GM21367 (cell line): ENCODE measurements at regions not wholly inside any gene's neighbourhood (a gene's known extent, or its start where the extent isn't known, plus 50 kb on each side); places are given as distances from the start of the nearest gene placed in this dataset.

ENCODE experiments used
- ATAC-seq: cut with Tn5 transposase; IDR thresholded peaks from one replicate; pipeline ENCODE4 v1.9.1; 2021; ENCODE audit not compliant: unreplicated experiment

DNA sequence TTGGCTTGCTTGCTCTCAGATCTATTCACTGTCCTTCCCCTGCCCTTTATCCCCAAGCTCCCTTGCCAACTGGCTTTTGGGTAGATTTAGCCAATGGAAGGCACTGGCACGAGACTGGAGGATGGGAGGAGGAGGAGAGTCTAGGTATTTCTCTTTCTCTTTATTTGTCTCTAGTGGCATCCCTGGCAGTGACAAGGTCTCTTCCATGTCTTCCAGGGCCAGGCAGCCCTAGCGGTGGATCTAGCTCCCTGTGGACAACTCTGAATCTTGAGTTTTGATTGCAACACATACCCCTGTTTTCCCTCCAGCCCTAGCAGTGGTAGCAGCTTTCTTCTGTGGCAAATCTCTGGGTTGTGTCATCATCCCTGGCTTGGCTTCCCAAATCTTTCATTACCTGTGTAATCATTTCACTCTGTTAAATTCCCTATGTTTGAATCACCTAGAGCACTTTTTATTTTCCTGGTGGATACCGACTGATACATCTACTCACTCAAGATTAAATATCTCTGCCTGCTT lies 171.1 kb upstream of the IRX6 start:
- ATAC-seq: no peak

DNA sequence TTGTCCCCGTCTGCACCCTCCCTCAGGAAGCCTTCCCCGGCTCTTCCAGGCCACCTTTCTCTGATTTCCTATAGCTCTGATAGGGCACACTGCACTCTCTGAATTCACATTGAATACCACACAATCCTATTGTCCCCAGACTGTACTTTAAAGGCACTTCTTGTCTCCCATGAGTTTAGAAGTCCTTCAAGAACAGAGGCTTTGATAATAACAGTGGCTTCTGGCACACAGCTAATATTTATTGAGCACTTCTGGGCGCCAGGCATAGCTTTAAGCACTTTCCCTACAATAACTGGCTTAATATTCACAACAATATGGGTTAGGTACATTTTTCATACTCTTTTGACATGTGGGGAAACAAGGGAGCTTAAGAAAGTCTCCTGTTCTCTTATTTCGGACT lies 169.7 kb upstream of the IRX6 start:
- no peak for ATAC-seq

DNA sequence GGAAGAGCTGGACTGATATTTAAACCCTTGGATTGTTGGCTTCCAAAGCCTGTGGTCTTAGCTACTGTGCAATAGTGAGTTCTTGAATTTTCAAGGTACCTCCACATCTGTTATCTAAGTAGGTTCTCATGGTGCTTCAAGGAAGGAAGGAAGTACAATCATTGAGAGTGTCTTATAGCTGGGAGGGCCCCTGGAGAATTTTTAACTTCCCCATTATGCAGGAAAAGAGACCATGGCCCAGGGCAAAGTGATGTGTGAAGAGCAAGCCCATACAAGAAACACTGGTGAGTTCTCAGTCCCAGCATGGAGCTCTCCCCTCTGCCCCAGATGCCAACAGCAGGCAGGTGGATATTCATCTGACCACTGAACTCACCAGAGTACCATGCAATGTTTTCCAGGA lies 169.0 kb upstream of the IRX6 start:
- no peak for ATAC-seq

DNA sequence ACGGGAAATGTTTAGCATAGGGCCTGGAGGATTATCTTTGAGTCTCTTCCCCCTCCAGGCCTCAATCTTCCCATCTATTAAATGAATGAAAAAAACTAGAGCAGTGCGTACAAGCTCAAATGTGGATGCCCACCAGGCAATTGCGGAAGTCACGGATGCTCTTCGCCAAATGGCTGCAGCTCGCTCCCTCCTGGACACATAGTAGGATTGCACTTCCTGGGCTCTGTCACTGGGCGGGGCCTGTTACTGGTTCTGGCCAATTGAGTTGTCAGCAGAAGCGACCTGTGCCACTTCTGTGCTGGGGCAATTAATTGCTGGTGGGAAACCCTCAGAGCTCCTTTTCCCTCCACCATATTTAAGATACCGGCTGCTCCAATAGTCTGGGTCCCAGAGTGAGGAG lies 168.2 kb upstream of the IRX6 start:
- ATAC-seq: no peak

DNA sequence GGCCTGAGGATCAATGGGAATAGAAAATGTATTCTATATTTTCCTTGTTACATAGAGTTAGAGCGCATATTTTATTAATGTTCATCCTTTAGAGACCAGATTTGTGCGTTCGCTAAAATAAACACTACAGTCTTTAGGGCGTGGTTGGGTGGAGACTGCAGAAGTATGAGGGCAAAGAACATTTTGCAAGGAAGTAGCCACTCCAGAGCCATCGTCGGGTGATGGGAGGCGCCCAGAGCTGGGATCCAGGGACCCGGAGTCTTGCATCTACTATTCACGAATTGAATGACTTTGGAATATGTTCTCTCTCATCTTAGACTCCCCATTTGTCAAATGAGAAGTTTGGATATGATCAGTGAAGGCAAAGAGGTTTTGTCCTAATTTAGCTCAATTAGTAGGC lies 154.2 kb upstream of the IRX6 start:
- ATAC-seq: no peak

DNA sequence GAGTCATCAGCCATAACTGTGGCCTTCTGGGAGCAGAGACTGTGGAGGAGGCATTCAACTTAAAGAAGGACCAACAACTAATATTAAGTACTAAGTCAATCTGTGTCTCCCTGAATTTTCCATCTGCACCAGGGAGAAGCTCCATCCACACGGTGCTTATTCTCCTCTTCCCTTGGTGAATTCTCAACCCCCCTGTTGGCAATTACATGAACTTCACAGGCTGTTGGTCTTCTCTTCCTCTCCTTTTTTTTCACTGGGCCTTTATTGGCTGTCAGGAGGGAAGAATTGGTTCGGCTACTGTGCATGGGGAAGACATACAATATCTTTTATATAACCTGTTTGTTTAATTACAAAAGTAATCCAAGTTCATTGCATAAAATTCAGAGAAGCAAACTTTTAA lies 152.8 kb upstream of the IRX6 start:
- no peak for ATAC-seq

DNA sequence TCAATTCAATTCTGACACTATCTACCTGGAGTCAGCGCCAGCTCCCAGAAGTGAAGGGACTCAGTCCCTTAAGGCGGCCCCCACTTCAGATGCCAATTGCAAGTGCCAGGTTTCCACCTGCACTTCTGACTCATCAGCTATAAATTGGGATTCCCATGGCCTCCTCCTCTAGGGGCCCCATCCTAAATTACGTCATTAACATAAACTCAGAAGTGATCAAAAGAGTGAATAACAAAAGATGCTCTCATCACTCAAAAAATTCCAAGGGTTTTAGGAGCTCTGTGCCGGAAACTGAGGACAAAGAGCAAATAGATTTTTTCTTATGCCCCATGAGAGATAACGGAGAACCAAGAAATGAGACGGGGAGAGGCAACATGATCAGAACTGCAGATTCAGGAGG lies 148.6 kb upstream of the IRX6 start:
- no peak for ATAC-seq

DNA sequence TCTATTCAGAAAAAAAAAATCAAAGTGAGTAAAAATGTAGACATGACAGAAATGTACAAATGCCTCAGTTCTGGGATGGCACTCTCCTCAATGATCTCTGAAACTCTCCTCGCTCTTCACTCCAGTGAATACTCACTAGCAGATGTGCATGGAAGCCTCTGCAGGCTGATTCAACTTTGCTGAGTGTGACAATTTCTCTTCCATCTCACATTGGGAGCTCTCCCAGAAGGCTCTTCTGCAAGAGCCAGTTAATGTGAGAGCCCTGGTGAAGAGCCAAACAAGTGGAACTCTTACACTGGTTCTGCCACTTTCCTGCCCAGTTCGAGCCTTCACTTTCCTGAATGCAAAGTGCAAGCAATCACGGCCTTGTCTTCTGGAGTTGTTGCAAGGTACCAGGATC lies 147.1 kb upstream of the IRX6 start:
- ATAC-seq: no peak

DNA sequence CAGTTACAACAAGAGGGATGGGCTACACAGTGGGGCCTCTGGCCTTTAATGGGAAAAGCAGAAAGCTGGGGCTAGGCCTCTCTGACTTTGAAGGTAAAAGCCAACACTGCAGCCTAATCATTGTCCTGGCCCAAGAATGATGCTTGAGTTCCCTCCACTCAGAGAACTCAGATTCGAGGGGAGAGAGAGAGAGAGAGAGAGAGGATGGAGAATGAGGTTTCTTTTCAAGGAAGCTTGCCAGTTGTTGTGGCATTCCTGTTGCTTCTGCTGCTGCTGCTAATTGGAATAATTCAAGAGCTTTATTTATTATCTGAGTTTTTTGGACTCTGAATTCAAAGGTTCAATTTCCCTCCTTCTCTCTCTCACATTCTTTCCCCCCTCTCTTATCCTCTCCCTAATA lies 144.6 kb upstream of the IRX6 start:
- no peak for ATAC-seq

DNA sequence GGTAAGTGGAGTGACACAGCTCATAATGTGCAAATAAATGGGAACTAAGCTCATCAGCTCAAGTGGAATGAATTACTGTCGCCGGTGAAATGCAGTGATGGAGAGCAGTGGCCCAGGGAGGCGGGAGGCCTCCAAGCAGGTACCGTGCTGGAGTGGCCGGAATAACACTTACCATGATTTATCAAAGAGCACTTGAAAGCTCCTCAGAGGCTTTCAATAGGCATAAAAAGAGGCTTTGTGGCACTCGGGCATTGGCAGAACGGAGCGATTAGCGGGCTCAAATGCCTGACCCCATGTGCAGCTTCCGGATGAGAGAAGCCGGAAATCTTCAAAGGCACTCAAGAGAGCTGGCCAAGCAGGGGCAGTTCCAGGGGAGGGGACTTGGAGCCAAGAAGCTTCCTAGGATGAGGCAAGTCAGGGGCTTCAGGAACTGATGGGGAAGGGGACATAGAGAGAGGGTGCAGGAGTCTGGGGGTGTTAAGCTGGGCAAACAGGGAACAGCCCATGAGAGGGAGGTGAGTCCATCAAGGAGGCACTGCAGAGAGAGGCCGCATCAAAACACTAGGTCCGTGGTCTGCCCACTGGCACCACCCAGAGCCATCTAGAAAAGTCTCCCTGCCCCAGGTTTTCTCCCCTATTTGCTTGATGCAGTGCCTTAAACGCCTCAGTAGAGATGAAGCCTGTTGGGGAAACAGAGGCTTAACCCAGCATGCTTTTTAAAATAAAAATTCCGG lies 144.0 kb upstream of the IRX6 start:
- ATAC-seq: no peak

DNA sequence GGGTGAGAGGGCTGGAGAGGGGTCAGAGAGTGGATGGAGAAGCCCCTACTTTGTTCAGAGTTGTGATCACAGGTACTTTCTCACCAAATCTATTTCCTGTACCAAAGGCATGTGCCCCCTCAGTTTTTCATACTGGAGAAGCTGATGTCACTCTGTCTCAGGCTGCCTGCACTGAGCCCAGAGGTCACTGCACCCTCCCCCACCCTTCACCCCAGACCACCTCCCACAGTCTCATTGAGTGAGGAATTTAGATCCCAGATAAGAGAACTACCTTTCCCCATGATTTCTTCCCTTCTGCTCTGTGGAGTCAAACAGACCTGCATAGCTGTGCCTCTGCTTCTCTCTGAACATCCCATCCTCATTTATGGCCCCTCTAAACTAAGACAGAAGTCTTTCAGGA lies 140.0 kb upstream of the IRX6 start:
- ATAC-seq: no peak

DNA sequence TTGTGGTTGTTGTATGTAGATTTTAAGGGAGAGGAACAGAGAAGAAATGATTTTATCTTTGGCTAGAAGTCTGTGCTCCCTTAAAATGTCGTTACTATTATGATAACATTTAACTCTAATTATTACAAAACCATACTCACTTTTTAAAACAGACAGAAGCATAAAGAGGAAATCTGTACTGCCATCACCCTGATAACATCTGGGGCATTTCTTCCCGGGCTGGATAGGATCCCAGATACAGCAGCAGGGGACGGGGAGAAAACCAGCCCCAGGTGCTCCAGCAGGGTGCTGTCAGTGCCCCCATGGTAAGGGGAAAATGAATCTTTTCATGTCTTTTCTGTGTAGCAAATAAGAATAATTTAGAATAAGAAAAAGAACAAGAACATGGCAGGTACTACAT lies 139.4 kb upstream of the IRX6 start:
- ATAC-seq: no peak

DNA sequence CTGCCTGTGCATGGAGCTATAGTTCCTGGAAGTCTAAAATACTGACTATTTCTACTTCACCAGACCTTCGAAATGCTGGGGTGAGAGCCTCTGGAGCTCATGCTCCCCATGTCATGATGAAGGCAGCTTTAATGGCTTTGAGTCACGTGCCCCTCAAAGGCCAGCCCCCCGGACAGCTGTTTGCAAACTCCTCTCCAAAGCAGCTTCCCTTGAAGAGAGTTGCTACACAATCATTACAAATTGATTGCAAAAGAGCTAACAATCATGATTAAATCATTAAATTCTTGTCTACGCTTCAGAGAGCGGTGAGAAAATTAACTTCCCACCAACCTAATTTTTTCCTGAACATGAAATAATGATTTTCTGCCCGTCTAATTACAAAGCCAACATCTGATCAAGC lies 134.8 kb upstream of the IRX6 start:
- ATAC-seq: no peak

DNA sequence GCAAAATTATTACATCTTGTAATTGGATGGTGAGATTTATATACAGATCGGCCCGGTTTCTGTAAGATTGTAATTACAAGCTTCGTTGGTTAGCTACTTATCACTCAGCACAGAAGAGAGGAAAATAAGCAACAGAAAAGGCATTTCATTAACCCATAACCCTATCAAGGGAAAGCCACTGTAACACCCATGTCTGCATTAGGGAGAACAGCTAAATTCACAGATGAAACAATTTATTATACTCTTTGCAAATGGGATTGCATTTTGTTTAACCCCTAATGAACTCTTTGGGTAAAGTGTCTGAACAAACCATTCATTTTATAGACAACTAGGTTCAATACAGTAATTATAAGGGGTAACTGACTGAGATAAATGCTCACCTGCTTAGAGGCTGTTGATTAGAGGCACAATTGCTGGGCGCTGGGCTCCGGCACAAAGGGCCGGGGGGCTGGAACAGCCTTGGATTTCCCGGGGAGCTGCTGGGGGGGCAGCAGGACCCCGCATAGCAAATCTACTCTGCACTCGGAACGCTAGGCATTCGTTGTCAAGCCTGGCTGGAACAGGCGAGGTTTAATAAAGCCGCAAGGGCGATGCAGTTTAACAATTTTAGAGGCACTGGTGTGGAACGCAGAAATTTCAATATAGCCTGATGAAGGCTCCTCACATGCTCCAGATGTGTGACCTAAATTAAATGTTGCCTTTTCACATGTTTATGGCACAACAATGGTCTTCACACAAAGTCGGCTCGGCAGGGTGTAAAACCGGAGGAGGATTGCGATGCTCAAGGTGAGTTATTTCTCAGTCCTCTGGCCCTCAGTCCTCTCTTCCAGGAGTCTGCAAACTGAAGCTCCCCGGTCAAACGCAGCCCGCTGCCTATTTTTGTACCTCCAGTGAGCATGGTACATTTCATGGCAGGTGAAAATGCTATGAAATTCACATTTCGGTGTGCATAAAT lies 134.0 kb upstream of the IRX6 start:
- no peak for ATAC-seq

DNA sequence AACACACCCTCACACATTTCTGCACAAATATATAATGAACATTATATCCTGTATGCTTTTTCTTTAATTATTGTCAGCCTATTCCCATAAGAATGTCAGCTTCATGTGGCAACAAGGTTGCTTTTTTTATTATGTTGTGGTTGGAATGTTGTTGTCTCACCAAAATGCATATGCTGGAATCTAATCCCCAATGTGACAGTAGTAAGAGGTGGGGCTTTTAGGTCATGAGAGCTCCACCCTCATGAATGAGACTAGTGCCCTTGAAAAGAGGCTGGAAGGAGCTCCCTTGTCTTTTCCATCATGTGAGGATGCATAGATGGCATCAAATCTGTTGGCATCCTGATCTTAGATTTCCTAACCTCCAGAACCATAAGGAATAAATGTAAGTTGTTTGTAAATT lies 131.3 kb upstream of the IRX6 start:
- ATAC-seq: no peak

DNA sequence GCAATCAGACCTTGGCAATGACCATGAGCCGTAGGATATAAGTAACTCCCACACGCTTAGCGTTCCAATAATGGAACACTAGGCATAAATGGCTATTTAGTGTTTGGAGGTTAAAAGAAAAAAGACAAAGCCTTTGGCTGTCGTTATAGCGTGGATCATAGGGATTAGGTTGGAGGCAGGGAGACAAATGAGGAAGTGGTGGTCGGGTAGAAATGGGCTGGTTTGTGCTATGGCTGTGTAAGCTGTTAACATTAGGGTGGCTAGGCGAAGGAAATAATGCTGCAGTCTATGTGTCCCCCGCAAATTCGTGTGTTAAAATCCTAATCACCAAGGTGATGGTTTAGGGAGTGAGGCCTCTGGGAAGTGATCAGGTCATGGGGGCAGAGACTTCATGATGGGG lies 120.4 kb upstream of the IRX6 start:
- no peak for ATAC-seq

DNA sequence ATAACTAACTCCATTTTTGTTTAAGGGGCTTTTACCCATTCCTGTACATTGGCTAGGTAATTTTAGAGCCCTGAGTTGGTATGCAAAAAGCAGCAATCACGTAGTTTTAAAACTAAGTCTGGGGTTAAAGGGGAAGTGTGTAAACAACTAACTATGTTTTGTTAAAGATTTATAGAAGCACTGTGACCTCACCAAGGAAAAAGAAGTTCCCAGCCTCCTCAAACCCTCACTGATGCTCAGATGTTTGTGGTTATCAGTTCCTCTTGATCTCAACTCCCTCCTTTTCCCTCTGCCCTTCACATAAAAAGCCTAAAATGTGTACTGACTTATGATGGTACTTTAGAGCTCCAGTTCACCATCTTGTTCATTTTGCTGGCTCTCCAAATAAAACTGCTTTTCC lies 119.9 kb upstream of the IRX6 start:
- no peak for ATAC-seq

DNA sequence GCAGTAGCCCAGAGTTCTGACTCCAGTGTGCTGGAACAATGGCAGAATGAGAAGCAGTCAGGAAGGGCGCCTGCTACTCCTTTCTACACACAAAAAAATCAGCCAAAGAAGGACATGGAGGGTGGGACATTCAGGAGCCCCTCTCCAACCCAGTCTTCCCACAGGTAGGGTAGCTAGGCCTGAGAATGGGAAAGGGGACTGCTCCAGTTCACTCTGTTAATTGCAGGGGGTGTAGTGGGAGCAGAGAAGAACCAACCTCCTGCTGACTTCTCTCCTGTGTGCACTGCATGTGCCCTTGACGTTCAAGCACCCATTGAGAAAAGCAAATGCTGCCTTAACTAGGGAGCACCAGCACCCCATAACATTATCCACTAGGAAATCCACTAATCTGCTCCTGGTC lies 119.1 kb upstream of the IRX6 start:
- ATAC-seq: no peak

DNA sequence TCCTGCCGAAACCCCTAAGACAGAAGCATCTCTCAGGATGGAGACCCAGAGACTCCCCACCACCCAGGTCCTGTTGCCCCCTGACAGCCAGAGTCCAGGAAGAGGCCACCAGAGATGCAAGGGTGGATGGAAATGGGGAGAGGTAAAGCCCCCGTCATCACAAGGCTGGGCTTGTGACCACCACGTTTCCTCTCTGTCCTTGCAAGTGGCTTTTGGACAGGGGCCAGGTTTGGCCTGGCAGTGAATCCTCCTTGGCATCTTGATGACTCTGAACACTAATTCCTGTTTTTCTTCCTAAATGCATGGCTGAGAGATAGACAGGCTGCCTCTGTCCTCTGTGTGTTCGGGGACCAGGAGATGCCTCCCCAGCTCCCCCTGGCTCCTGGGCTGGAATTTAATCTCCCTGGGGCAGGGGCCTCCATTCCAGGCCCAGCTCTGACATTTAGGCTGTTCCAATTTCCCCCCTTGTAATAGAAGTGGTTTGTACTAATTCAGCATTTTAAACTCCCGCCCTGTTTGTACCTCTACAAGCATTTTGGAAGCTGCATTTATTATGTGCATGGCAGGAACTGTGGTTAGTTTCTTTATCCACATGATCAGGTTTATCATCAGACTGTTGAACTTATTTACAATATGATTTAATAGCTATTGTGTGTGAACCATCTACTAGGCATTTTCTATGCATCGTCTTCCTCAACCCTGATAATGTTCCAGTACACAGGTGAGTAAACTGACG lies 116.1 kb upstream of the IRX6 start:
- no peak for ATAC-seq

DNA sequence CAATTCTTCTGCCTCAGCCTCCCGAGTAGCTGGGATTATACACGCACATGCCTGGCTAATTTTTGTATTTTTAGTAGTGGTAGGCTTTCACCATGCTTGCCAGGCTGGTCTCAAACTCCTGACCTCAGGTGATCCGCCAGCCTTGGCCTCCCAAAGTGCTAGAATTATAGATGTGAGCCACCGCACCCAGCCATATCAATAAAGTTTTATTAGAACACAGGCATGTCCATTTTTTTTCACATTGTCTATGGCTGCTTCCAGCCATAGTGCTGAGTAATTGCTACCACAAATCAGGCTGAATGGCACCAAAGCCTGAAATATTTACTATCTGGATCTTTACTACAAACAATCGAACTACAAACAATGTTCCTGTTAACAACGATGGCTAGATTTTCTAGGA lies 114.4 kb upstream of the IRX6 start:
- ATAC-seq: no peak

DNA sequence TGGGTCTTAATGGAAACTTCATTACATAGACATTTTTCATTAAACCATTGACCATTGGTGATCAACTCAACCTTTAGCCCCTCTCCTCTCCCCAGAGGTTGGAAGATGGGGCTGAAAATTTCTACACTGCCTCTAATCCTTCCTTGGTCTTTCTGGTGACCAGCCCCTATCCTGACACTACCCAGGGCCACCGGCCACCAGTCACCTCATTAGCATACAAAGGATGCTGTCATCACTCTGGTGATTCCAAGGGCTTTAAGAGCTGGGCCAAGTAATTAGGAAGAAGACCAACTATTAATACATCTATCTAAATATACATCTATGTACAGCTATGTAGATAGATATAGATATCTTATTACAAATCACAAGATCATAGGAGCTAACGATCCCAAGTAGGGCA lies 111.2 kb upstream of the IRX6 start:
- ATAC-seq: no peak

DNA sequence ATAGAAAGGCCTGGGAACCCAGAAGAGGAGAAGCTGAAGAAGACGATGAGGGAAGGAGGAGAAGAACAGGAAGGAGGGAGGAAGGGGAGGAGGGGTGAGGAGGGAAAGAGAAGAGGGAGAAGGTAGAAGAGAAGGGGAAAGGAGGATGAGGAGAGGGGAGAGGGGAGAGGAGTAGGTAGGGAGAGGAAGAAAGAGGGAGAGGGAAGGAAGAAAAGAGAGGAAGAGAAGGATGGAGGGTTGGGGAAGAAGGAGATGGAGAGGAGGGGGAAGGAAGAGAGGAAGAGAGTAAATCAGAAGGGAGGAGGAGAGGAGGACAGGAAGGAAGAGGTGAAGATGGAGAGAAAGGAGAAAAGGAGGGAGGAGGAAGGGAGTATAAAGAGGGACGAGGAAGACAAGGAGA lies 109.6 kb upstream of the IRX6 start:
- no peak for ATAC-seq
